Esophagus (tissue), 2 donors: ENCODE measurements at regions not wholly inside any gene's neighbourhood (a gene's known extent, or its start where the extent isn't known, plus 50 kb on each side); places are given as distances from the start of the nearest gene placed in this dataset.

Experiments
- H3K27ac ChIP-seq, 2 donors: one replicate each; pipeline ENCODE4 v1.5.1; 2013; ENCODE audit warnings: low read depth in 2 of 2, mild to moderate bottlenecking in 2 of 2, inconsistent platforms in 1 of 2, low read length in 1 of 2, moderate library complexity in 1 of 2
- H3K27me3 ChIP-seq, 2 donors: one replicate each; pipeline ENCODE4 v1.6.1; 2013; ENCODE audit warnings: low read length in 2 of 2, control low read depth in 1 of 2, mild to moderate bottlenecking in 1 of 2; ENCODE audit not compliant: insufficient read depth in 2 of 2, control insufficient read depth in 1 of 2
- H3K36me3 ChIP-seq, 2 donors: one replicate each; pipeline ENCODE4 v1.6.1; 2013; ENCODE audit warnings: low read length in 1 of 2; ENCODE audit not compliant: control insufficient read depth in 2 of 2, insufficient read depth in 2 of 2
- H3K4me1 ChIP-seq, 2 donors: one replicate each; pipeline ENCODE4 v1.6.1; 2013; ENCODE audit warnings: low read length in 1 of 2; ENCODE audit not compliant: control insufficient read depth in 2 of 2, insufficient read depth in 2 of 2
- H3K4me3 ChIP-seq, 2 donors: one replicate each; pipeline ENCODE4 v1.5.1; 2013; ENCODE audit warnings: low read length in 2 of 2, mild to moderate bottlenecking in 2 of 2, low read depth in 1 of 2, moderate library complexity in 1 of 2
- H3K9me3 ChIP-seq, 2 donors: one replicate each; pipeline ENCODE4 v1.6.1; 2013; ENCODE audit warnings: mild to moderate bottlenecking in 2 of 2, low read depth in 1 of 2, low read length in 1 of 2, moderate library complexity in 1 of 2; ENCODE audit not compliant: control insufficient read depth in 2 of 2, insufficient read depth in 1 of 2
- WGBS, 2 donors: extraction: QIAGEN DNeasy Blood & Tissue Kit; methylation state at CpG; one replicate each; pipeline ENCODE4 v1.1.7; 2013; 5-methylcytosine and 5-hydroxymethylcytosine counted together
- donor health status: healthy with polysubstance abuse.
- donor health status: Bipolar disorder and iron deficiency.

DNA sequence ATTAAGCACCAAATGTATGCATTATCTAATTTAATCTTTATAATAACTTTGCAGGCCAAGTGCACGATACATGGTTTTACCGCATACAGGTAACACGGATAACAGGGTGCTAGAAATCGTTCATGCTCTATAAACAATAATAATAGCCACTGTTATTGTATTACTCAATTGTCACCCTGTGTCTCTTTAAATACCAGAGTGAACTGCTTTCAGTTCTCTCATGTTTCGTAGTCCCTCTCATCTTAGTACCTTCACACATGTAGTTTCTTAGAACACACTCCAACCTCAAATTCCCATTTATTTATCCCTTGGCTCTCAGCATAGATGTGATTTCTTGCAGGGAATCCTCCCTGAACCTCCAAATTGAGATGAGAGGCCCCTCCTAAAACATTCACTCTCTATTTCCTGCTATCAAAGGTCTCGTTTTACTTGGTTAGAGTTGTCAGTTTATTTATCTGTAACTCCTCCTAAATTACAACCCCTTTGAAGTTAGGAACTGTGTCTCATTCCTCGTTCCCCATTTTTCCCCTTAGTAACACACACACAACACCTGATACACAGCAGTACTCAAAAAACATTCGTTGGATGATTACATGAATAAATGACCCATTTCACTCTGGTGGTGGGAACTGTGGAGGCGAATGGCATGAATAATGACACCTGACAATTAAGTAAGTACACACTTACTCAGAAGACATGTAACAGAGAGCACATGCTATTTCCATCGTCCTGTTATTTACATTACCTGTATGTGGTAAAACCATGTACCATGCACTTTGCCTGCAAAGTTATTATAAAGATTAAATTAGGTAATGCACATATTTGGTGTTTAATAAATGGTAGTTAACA lies 134.6 kb downstream of the BTG1 start:
- no peaks in the 10 kb centered on the region for H3K4me1 ChIP-seq
- no peak overlapping the region for H3K4me3 ChIP-seq
- no peaks in the 10 kb centered on the region for H3K27me3 ChIP-seq
- WGBS, 2 donors: 69 to 72% methylated on average over 10 of the region's 10 CpGs
- no peaks in the 10 kb centered on the region for H3K9me3 ChIP-seq
- H3K27ac ChIP-seq: no peak overlapping the region
- H3K36me3 ChIP-seq: no peaks in the 10 kb centered on the region

- no peaks in the 10 kb centered on the region for H3K36me3 ChIP-seq
- H3K4me1 ChIP-seq: no peaks in the 10 kb centered on the region
- H3K9me3 ChIP-seq: no peaks in the 10 kb centered on the region
- H3K27me3 ChIP-seq: no peaks in the 10 kb centered on the region
- no peak overlapping the region for H3K27ac ChIP-seq
- WGBS, 2 donors: 77 to 83% methylated on average over 2 of the region's 2 CpGs
- no peak overlapping the region for H3K4me3 ChIP-seq
Observed at GRCh38 chr12:92010368-92010767, 135.3 kb downstream of the BTG1 start.

DNA sequence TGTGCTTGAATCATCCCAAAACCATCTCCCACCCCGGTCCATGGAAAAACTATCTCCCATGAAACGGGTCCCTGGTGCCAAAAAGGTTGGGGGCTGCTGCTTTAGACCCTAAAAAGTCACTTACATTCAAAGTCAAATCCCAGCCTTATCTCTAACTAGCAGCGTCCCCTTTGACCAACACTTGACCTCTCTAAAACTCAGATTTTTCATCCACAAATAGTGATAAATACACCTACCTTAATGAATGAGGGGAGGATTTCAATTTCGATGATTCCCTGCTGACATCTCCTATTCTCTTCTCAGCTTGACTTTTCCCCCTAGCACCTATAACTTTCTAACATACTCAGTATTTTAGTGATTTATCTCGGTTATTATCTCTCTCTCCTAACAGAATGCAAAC lies 137.3 kb downstream of the BTG1 start:
- no peaks in the 10 kb centered on the region for H3K9me3 ChIP-seq
- no peak overlapping the region for H3K4me3 ChIP-seq
- H3K4me1 ChIP-seq: no peaks in the 10 kb centered on the region
- WGBS, 2 donors: 91 to 93% methylated on average over 5 of the region's 5 CpGs
- H3K27ac ChIP-seq: no peak overlapping the region
- H3K27me3 ChIP-seq: no peaks in the 10 kb centered on the region
- no peaks in the 10 kb centered on the region for H3K36me3 ChIP-seq

GRCh38 chr12:92007787-92008186 lies 137.9 kb downstream of the BTG1 start:
- no peak overlapping the region for H3K27ac ChIP-seq
- H3K9me3 ChIP-seq: no peaks in the 10 kb centered on the region
- no peaks in the 10 kb centered on the region for H3K4me1 ChIP-seq
- no peaks in the 10 kb centered on the region for H3K27me3 ChIP-seq
- H3K4me3 ChIP-seq: no peak overlapping the region
- no peaks in the 10 kb centered on the region for H3K36me3 ChIP-seq
- 97 to 98% methylated on average over 9 of the region's 9 CpGs for WGBS, 2 donors

- no peak overlapping the region for H3K4me3 ChIP-seq
- 61 to 62% methylated on average over 3 of the region's 3 CpGs for WGBS, 2 donors
- no peaks in the 10 kb centered on the region for H3K4me1 ChIP-seq
- H3K27ac ChIP-seq: no peak overlapping the region
- H3K9me3 ChIP-seq: no peaks in the 10 kb centered on the region
- H3K36me3 ChIP-seq: no peaks in the 10 kb centered on the region
- H3K27me3 ChIP-seq: no peaks in the 10 kb centered on the region
Observed at GRCh38 chr12:92003701-92004100, 141.9 kb downstream of the BTG1 start.

DNA sequence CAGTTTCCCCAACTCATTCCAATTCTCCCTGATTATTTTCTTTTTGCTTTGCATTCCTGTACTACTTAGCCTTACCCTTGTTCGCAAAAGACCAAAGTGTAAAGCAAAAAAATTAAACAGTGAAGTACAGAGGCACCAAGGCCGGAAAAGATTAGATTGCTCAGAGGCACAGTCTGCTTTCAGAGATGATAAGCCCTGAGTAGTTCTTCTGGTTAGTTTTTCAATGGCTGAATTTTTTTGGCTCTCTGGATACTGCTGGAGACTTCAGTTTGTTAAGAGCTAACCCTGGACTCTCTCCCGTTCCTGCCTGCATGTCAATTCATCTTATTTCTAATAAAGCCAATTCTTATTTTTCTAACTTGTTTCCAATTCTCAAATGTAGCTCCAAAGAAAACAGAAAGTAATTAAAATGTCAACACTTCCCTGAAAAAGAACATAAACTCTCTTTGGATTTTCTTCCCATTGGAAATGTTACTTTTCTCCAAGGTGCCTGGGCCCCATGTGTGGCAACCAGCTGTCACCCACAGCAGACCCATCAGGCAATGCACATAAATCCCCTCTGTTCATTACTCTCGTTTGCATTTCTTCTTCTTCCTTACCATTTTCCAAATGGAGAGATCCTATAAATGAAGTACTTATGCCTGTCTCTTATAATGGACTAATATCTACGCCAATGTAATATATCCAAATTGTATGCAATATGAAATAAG lies 142.8 kb downstream of the BTG1 start:
- H3K36me3 ChIP-seq: no peaks in the 10 kb centered on the region
- H3K27ac ChIP-seq: no peak overlapping the region
- 61 to 69% methylated on average over 5 of the region's 5 CpGs for WGBS, 2 donors
- H3K27me3 ChIP-seq: no peaks in the 10 kb centered on the region
- no peaks in the 10 kb centered on the region for H3K9me3 ChIP-seq
- no peaks in the 10 kb centered on the region for H3K4me1 ChIP-seq
- no peak overlapping the region for H3K4me3 ChIP-seq

GRCh38 chr12:92002195-92002649 lies 143.4 kb downstream of the BTG1 start:
- Histone ChIP-seq H3K27ac (no peak overlapping the region), H3K27me3 (no peaks in the 10 kb centered on the region), H3K36me3 (no peaks in the 10 kb centered on the region), H3K4me3 (no peak overlapping the region), H3K4me1 (no peaks in the 10 kb centered on the region), H3K9me3 (no peaks in the 10 kb centered on the region)
- WGBS, 2 donors: 88 to 97% methylated on average over 1 of the region's 1 CpG

DNA sequence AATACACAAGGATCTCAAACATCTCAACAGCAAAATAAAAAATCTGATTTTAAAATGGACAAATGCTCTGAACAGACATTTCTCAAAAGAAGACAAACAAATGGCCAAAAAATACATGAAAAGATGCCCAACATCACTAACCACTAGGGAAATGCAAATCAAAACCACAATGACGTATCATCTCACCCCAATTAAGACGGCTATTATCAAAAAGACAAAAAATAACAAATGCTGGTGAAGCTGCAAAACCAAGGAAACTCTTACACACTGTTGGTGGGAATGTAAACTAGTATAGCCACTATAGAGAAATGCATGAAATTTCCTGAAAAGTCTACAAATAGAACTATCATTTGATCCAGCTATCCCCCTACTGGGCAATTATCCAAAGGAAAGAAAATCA lies 145.0 kb downstream of the BTG1 start:
- H3K36me3 ChIP-seq: no peaks in the 10 kb centered on the region
- H3K4me1 ChIP-seq: no peaks in the 10 kb centered on the region
- H3K4me3 ChIP-seq: no peak overlapping the region
- WGBS, 2 donors: 77 to 90% methylated on average over 2 of the region's 2 CpGs
- H3K9me3 ChIP-seq: no peaks in the 10 kb centered on the region
- no peaks in the 10 kb centered on the region for H3K27me3 ChIP-seq
- H3K27ac ChIP-seq: no peak overlapping the region

- Histone ChIP-seq H3K9me3 (no peaks in the 10 kb centered on the region), H3K4me1 (no peaks in the 10 kb centered on the region), H3K27me3 (no peaks in the 10 kb centered on the region), H3K27ac (no peak overlapping the region), H3K4me3 (no peak overlapping the region), H3K36me3 (no peaks in the 10 kb centered on the region)
- 96 to 100% methylated on average over 1 of the region's 1 CpG for WGBS, 2 donors
Observed at GRCh38 chr12:91999823-92000222, 145.8 kb downstream of the BTG1 start.
